GM04503 (cell line): ENCODE measurements at regions not wholly inside any gene's neighbourhood (a gene's known extent, or its start where the extent isn't known, plus 50 kb on each side); places are given as distances from the start of the nearest gene placed in this dataset.
"Not testable (repeated sequence)": the region's sequence is repeated elsewhere in the genome, so short reads cannot be mapped to it uniquely, and the experiment has no call there.

Experiments
- DNase-seq: peaks from one replicate; pipeline ENCODE4 v3.0.0-alpha.2; 2012; ENCODE audit warnings: low read depth

DNA sequence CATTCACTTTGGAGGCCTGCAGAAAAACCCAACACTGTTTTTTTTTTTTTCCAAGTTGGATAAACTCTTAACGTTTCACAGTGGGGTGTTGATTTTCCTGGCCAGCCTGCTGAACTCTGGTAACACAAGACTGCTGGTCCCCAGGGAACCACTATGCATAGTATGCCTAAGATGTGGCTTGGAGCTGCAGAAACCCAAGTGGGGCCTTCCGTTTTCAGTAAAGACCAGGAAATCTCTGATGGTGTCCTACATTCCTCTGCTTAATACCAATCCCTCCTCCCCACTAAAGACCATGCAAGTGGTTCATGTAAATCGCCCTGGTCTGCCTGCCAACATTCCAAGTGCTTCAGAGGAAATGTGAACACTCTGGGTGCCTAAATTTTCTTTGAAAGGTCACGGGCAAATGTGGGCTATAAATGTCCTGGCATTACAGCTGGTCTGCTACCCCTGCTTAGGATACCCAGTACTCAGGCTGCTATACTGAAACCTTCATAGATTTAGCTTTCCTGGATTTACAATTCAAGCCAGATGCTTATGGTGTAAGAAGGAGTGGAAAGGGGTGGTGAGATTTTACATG, 615.4 kb downstream of the MAFB start:
- DNase-seq, result no peak

DNA sequence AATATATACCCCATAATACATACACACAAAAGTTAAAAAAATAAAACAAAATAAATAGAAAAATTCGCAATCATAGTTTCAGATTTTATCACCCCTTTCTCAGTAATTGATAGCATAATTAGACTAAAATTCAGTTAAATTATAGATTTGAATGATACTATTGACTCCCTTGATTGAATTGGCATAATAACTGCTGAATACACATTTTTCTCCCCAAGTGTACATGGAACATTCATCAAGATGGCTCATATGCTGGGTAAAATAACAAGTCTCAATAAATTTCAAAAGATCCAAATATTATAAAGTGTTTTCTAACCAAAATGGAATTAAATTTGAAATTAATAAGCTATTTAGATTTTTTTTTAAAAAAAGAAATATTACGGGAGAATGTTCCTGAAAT, 616.1 kb downstream of the MAFB start:
- no peak for DNase-seq

DNA sequence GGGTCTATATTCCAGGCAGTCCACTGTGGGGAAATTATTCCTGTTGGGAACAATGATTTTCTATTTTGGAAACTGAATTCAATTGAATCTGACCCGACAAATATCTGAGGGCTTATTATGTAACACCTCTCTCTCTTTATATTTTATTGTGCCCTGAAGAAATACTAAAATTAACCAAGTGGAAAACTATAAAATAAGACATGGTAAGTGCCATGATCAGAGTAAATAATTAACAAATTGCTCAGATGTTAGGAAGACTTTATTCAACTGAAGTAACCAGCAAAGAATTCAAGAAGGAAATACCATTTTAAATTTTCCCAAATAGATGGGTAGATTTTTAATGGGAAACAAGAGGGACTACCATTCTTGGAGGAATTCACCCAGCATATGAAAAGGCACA, 632.9 kb downstream of the MAFB start:
- no peak for DNase-seq

DNA sequence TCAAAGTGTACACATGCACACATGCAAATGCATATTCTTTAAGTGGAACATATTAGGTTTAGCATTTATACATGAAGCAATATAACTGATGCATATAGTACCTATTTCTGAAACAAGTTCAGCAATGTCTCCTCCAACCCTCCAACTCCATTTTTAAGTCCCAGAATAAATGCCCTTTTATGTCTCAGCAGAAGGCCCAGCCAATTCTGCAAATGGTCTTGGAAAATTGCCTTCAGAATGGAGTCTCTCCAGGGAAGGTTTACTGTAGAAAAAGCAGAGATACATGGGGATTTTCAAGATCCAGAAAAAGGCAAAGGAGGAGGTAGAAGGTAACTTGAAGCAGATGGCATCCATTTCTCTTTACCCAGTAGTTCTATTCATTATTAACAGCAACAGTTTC, 633.3 kb downstream of the MAFB start:
- DNase-seq, result no peak

DNA sequence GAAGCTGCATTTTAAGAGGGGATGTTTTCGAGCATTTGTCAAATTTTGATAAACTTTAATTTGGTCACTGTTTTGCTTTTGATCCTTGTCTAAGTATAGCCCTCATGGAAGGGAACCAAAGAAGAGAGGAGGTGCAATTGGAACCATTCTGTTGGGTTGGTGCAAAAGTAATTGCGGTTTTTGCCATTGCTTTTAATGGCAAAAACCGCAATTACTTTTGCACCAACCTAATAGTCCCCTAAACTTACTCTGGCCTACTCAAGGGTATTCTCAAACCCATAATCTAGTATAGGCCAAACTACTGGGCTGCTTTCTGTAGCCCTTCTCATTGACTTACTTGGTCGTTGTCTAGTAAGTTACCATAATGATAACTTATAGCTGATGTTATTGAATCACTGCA, 634.7 kb downstream of the MAFB start:
- no peak for DNase-seq

DNA sequence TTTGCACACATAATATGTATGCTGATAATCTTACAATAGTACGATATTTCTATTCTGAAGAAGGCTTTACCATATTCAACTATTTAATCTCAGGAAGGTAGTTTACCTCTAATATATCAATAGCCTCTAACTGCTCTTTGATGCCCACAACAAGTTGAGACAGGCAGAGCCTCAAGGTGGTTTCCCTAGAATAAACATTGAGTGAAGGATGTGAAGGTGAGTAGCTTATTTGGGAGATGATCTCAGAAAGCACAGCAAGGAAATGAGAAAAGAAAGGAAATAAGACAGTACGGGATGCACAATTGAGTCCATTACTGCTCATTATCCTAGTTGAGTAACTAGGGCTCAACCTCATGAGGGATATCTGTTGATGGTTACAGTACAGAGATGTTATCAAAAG, 638.4 kb downstream of the MAFB start:
- DNase-seq, result no peak

DNA sequence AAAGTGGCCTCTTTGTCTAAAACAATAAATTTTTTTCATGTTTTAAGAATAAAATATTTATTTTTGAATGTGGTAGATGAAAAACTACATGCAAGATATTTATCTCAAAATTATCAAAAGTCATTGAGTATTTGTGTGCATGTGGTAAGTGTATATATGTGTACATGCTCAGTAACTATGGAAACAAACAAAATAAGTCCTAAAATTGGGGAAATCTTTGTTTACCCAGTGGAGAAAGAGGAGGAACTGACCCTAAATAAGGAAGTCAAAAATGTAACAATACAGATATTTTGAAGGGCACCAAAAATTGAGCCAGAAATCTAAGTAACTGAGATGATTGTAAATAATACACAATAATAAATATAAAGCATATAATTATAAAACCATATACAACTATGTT, 639.2 kb downstream of the MAFB start:
- DNase-seq, result no peak

DNA sequence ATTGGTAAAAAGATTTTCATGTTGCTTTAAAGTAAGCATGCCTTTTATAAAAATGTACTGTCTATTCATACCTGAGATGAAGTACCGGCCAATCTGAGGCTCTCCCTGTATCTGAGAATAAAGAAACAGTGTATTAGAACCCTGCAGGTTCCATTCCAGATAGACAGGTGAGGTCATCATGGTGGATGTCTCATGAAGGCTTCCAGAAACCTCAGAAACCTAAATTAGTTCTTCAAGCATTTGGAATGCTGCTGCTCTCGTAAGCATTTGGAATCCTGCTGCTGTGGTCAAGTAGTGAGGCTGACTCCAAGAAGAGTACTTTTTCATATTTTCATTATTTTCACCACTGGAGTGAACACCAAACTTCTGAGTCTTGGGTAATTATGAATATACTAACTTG, 642.3 kb downstream of the MAFB start:
- DNase-seq, result no peak

DNA sequence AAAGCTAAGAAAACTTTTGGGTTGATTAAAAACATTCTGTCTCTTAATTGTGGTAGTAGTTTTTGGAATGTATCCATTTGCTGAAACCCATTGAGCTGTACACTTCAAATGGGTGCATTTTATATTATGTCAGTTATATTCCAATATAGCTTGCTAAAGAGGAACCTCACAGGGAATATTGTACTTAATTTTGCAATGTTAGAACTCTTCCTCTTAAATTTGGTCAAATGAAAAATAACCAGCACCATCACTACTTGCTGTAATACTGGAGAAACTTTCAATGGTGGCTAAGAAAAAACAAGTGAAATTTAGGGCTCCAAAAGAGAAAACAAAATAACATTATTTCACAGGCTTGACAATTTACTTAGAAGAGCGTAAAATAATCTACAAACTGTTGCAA, 651.5 kb downstream of the MAFB start:
- DNase-seq, result no peak

DNA sequence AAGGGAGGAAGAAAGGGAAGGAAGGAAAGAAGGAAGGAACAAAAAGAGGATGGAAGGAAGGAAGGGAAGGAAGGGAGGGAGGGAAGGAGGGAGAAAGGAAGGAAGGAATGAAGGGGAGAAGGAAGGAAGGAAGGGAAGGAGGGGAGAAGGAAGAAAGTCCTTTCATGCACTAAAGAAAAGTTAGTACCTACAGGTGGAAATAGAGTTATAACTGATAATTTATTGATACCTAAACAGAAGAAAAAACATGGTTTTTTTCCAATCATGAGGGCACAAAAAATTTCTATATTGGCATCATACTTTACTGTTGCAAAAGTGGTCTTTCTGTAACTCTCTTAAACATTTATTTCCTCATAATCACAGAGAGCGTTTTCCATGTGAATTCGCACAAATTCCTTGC, 659.4 kb downstream of the MAFB start:
- DNase-seq, result no peak

DNA sequence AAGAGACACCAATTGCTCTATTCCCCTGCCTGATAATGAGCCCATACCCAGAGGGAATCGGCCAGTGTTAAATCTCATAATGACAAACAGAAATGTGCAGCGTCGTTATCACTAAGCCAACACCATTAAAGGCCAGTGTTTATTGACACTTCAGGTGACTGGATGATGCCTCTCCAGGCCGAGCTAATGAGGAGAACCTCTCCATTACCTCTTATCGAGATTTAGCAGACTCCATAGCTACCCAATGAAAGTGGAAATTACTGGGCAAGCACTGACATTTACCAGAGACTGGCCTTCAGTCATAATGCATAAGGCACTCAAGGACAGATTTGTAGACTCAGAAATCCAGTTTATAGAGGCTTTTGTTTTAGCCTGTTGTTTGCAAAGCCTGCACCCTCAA, 669.5 kb downstream of the MAFB start:
- DNase-seq, result no peak

DNA sequence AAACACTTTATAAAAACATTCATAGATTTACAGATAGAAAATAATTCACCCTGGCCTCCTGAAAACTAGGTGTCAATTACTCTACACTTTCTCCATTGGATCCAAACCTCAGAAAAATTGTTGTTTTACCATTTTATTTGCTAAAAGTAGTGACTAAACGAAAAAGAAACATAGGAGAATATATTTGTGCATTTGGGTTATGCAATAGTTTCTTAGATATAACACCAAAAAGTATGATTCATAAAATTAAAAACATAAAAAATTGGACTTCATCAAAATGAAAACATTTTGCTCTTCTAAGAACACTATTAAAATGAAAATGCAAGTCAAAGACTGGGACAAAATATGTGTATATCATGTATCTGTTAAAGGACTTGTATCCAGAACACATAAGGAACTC, 671.3 kb downstream of the MAFB start:
- DNase-seq, result no peak

DNA sequence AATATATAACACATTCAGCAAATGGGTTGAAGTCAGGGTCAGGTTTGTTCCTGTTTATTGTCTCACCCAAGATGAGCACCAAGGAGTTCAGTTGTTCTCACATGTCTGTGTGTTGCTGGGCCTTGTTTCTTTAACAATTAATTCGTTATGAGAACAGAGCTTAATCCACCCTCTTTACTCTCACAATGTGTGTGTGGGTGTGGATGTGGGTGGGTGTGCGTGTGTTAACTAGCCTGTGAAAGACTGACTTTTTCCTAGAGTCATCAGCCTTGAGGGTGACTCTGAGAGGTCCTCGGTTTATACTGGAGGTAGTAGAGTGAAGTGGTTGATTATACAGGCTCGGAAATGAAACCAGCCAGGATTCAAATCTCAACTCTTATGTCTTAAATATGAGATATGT, 672.1 kb downstream of the MAFB start:
- DNase-seq, result no peak

DNA sequence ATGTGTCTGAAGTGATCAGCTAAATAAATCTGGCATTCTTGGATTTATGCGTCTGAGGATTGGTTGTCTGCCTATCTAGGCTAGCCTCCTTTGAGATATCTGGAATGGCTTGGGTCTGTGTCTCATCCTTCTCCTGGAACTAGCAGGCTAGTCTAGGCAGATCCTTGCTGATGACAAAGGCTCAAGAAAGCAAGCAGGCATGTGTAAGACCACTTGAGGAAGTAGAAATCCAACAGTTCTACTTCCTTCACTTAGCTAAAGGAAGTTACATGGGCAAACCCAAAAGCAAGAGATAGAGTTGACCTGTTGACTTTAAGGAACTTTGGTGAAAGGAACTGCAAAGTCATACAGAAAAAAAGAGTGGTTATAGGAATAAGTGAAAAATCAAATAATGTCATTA, 672.6 kb downstream of the MAFB start:
- no peak for DNase-seq

DNA sequence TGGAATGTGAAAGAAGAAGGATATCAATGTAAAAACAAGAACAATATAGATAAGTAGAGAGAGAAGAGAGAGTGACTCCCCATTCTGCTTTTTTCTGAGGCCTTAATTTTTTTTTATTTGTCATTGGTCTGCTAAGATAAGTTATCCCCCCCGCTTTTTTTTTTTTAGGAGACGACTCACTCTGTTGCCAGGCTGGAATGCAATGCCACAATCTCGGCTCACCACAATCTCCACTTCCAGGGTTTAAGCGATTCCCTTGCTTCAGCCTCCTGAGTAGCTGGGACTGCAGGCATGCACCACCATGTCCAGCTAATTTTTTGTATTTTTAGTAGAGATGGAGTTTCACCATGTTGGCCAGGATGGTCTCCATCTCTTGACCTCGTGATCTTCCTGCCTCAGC, 677.0 kb downstream of the MAFB start:
- not testable (repeated sequence) for DNase-seq

DNA sequence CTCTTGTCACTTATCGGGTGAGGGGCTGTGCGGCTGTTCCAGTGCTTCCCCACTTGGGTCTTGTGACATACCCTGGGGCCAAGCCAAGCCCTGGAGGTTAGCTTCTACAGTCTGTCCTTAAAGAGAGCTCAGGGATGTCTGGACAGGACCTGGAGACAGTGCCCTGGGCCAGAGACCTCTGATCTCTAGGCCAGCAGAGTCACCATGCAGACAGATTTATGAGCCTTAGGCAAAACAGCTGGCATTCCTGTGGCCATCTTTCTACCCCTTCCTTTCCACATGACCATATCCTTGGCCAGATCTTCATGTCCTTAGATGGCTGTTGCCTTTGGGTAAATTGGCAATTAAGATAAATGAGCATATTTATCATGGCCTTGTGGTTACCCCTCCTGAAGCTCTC, 678.6 kb downstream of the MAFB start:
- DNase-seq, result peak; percentile 6

DNA sequence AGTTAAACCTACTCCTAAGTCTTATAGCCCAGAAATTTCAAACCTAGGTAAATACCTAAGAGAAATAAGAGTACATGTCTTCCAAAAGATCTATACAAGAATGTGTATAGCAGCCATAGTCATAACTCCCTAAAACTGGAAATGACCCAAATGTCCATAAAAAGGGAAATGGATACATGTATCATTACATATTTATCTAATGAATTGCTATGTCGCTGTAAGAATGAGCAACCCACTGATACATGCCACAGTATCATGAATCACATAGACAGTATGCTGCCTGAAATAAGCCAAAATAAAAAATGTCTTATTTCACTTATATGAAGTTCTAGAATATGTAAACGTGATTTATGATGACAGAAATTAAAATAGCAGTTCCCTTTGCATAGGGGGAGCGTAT, 679.5 kb downstream of the MAFB start:
- DNase-seq, result no peak

DNA sequence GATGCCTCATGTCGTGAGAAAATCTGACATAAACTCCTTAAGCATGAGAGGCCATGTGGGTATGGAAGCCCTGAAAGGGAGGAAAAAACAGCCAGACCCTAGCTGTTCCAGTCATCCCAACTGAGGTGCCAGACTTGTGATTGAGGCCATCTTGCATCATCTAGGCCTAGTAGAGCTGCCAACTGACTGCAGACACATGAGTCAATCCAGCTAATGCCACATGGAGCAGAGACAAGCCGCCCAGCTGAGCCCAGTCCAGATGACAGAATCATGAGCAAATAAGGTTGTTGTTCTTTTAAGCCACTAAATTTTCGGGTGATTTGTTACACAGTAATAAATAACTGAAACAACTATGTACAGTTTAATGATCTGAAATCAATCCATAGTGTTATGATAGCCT, 680.9 kb downstream of the MAFB start:
- DNase-seq, result no peak

DNA sequence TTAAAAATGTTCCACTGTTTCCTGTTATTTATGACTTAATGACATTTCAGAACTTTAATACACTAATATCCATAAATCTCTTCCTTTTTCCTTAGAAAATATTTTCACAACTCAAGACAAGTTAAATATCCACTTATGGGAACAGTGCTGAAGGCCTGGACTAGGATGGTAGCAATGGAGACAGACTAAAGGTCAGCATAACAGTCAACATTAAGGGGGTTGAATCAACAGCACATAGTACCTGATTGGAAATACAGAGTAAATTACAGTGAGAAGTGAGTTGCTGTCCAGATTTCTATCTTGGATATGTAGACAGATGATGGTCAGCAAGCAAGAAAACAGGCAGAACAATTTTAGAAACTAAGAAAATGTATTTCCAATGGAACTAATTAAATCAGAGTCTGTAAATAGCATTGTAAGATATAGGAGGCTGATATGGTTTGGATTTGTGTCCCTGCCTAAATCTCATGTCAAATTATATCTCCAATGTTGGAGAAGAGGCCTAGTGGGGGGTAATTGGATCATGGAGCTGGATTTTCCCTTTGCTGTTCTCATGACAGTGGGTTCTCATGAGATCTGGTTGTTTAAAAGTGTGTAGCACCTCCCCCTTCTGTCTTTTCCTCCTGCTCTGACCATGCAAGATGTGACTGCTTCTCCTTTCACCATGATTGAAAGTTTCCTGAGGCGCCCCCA, 682.7 kb downstream of the MAFB start:
- no peak for DNase-seq

DNA sequence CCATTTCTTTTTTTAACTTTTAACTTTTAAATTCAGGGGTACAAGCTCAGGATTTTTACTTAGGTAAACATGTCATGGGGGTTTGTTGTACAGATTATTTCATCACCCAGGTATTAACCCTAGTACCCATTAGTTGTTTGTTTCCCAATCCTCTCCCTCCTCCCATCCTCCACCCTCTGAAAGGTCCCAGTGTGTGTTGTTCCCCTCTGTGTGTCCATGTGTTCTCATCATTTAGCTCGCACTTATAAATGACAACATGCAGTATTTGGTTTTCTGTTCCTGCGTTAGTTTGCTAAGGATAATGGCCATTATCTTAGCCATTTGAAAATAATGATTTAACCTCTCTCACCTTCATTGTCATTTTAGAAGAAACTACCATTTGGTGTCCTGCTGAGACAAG, 684.9 kb downstream of the MAFB start:
- DNase-seq, result not testable (repeated sequence)

DNA sequence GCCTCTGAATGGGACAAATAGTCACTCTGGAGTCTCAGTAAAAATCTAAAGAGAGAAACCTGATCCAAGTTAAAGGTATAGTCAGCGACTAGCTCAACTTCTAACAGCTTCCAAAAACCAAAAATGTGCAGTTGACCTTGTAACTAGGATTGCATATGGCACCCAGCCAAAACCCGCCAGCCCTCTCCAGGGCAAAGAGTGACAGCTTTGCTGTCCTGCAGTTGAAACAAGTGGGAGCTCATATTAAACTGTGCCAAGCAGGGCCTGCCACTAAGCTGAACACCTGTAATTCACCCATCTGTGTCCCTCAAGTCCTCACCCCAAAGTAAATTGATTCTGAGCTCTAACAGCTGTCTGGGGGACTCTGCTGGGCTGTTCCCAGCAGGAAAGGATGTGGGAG, 695.3 kb downstream of the MAFB start:
- DNase-seq, result no peak

DNA sequence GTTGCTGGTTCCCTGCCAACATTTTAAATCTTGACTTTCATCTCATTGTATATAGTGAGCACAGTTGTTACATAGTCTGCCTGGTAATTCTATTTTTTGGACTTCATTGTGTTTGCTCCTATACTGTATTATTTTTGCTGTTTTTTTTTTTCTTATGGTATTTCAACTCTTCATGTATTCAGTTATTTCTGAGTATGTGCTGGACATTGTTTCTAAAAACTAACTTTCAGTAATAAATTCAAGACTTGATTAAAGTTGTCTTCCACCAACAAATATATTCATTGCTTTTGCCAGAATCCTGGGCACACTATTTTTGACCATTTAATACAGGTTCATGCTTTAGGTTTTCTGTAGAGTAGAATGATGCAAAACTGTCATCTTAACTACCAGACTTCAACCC, 698.3 kb downstream of the MAFB start:
- DNase-seq, result no peak

DNA sequence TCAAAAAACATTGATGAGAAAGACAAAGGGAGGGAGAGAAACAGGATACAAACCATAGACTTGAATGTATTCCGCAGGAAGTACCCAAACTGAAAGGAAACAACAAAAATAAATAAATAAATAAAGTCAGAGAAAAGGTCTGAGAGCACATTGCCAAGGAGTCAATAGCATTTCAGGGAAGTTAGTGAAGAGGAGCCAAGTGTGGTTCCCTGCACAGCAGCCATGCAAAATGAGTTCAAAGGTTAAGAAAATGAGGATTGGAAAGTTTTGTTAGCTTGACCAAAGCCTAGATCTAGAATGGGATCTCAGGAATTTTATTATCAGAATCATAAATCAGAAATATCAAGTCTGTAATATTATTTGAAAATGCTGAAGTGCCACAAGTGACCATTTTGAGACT, 700.0 kb downstream of the MAFB start:
- no peak for DNase-seq

DNA sequence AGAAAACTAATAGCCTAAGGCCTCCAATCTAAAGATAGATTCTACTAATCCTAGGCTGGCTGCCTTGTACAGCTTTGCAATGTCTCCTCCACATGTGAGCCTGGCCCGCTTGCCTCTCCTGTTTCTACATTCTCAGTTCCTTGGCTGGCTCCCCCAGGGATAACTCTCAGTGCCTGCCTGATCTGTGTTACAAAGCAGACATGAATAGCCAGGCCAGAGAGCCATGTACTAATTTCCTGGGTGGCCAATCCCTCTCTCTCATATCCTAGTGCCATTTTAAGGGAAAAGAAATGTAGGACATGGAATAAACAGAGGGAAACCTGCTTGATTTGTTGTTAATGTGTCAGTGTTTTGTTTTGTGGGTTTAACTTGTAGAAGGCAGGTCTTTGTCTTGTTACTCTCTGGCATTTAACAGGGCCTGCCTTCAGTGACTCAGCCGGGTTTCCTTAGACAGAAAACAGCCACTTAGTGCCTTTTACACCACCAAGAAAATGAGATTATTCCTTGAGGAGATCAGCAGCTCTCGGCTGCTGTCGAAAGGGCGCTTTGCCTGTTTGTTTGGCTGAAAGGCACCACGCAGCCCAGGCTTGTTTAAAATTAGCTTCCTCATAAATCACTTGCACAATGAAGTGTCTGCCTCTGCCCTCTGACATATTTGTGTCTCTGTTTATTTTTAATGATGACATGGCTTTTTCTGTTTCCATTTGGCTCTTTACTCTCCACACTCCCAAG, 702.7 kb downstream of the MAFB start:
- DNase-seq, result peak; percentile 27
